Stimulated activated CD8-positive, alpha-beta memory T cell treated with anti-CD3 and anti-CD28 coated beads, Interleukin-2, amount 100 ng/mL, for 48 hours (primary cell): ENCODE measurements at regions not wholly inside any gene's neighbourhood (a gene's known extent, or its start where the extent isn't known, plus 50 kb on each side); places are given as distances from the start of the nearest gene placed in this dataset.
"Not testable (repeated sequence)": the region's sequence is repeated elsewhere in the genome, so short reads cannot be mapped to it uniquely, and the experiment has no call there.

Source experiments
- DNase-seq, 2 donors: peaks; one replicate each; pipeline ENCODE4 v3.0.0-alpha.2; 2020; ENCODE audit warnings: low read depth in 2 of 2

DNA sequence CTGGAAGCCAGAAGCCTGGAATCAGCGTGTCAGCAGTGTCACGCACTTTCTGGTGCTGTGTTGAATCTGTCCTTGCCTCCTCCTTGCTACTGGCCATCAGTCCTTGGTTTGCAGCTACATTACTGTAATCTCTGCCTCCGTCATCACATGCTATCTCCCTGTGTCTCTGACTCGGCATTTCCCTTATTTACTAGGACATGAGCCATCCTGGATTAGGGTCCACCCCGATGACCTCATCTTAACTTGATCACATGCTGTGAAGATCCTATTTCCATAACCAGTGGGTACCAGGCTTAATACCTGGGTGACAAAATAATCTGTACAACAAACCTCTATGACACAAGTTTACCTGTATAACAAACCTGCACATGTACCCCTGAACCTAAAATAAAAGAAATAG is 518.0 kb upstream of the KLF6 start:
- DNase-seq, result no peak

- DNase-seq, result no peak
Measured at GRCh38 chr10:4301291-4302045, 516.5 kb upstream of the KLF6 start.

- no peak for DNase-seq
Measured at GRCh38 chr10:4296161-4296560, 511.2 kb upstream of the KLF6 start.

DNA sequence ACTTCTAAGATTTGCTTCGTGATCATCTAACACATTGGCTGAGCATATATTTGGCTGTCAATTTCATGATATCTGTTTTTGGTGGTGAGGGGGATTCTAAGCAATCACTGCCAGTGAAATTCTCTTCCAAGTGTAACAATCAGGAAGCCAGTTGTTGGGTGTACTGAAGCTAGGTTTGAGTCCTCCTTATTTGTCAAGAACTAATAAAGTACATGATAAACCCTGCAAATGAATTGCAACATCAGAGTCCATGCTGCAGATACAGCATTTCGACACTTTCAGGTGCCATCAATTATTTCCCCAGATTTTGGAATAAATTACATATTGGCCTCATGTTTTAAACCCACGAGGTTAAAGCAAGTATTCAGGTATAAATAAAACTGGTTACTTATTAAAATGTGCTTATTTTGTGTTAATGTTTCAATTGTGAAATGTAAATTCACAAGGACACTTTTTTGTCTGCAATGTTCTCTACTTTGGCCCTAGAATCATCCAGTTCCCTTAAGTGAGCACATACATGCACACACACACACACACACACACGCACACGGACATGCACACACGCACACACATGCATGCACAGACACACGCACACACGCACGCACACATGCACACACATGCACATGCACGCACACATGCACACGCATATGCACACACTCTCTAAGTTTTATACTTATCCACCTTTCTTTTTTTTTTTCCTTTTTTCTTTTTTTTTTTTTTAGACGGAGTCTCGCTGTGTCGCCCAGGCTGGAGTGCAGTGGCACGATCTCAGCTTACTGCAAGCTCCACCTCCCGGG is 510.2 kb upstream of the KLF6 start:
- no peak for DNase-seq

GRCh38 chr10:4294271-4294670 is 509.3 kb upstream of the KLF6 start:
- no peak for DNase-seq

DNA sequence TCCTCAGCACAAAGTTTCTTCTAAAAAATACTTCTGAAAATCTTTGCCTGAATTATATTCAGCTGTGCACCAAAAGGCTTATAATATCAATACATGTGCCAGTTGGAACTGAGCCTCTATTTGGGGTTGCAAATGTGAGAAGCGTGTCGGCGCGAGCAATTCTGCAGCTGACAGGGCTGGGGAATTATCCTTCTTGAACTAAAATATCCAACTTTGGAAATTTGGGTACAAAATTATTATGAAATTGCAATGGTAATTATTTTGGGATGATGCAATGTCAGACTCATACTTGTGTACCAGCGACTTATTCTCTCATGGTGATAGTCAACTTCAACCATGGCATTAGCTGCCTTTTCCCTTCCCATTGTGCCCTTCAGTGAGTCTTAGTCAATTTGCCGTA is 507.0 kb upstream of the KLF6 start:
- DNase-seq, result no peak

DNA sequence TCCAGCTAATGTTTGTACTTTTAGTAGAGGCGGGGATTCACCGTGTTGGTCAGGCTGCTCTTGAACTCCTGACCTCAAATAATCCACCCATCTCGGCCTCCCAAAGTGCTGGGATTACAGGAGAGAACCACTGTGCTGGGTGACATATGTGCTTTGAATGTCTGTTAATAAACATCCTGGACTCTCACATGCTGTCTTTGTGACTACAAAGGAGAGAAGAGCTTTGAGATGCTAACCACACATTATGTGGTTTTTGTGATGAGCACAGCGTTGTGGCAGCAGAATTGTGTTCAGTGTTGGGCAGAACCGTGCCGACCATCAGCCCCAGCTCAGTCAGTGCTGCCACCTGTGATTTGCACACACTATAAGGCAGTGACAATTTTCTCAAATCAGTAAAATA is 500.1 kb upstream of the KLF6 start:
- DNase-seq, result no peak

DNA sequence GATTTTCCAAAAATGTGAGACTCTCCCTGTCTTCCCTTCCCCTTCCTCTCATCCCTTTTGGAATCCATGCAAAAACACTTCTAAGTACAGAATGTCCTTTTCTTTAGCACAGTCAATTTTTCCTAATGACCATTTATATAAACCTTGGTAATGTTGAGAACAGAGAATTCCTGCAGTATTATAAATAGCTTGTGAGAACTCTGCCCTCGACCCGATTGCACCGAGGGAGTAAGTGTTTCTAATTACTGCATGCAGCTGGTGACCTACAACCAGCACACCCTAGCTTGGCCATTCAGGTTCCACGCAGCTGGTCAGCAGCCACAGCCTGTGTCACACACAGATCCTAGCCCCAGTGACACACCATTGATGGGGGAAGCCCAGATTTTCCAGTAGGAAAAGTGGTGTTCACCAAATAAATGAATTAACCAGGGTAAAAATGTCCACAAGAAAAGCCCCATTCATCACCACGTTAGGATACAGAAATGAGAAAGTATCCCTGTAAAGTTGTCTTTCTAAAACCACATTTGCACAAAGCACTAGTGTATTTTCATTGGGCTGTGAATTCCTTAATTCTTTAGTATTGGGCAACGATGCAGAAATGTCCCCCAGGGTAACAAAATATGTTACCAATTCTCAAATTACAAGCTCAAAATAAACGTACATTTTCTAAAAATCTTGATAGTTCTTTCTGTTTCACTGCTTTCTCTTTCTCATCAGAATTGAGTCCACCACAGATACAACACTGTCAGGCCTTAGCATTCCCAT is 499.0 kb upstream of the KLF6 start:
- DNase-seq, result no peak

DNA sequence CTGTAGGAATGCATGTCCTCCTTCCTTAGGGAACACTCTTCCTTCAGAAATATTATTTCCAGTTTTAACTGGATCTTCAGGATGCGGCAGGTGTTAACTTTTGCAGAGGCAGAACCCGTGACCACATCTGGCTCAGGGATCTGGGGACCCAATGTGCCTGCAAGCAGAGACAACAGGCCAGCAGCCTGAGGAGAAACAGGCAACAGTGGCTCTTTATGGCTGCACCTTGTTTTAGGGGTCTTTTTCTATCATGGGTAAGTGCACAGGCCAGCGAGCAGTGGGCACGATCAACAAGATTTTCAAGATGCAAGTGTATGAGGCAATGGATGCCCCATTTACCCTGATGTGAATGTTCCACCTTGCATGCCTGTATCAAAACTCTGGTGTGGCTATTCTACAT is 497.5 kb upstream of the KLF6 start:
- DNase-seq, result no peak

- DNase-seq, result no peak
Measured at GRCh38 chr10:4281190-4281825, 496.3 kb upstream of the KLF6 start.

- no peak for DNase-seq
Measured at GRCh38 chr10:4280461-4281189, 495.6 kb upstream of the KLF6 start.

- DNase-seq, result no peak
Measured at GRCh38 chr10:4279655-4280054, 494.6 kb upstream of the KLF6 start.

GRCh38 chr10:4278186-4278585 is 493.2 kb upstream of the KLF6 start:
- no peak for DNase-seq

GRCh38 chr10:4276151-4276550 is 491.1 kb upstream of the KLF6 start:
- DNase-seq, result no peak

GRCh38 chr10:4274671-4275070 is 489.7 kb upstream of the KLF6 start:
- not testable (repeated sequence) for DNase-seq

- no peak for DNase-seq
Measured at GRCh38 chr10:4271193-4271592, 486.2 kb upstream of the KLF6 start.

DNA sequence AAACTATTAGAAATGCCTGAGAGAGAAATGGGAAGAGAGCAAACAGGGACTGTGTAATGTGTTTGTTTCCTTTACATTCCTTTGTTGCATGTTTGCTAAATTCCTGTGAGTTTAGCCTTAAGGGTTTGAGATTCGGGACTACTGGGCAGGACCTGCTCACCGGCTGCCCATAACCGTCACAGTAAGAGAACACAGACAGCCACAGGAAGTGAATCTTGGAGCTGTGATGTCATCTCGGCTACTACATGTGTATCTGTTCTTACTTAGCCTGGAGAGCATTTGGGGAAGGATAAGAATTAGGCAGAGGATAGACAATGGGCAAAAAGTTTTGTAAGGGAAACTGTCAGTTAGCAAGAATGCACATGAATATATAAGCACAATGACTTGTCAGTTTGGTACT is 485.1 kb upstream of the KLF6 start:
- DNase-seq, result no peak

- not testable (repeated sequence) for DNase-seq
Measured at GRCh38 chr10:4268490-4268889, 483.5 kb upstream of the KLF6 start.

DNA sequence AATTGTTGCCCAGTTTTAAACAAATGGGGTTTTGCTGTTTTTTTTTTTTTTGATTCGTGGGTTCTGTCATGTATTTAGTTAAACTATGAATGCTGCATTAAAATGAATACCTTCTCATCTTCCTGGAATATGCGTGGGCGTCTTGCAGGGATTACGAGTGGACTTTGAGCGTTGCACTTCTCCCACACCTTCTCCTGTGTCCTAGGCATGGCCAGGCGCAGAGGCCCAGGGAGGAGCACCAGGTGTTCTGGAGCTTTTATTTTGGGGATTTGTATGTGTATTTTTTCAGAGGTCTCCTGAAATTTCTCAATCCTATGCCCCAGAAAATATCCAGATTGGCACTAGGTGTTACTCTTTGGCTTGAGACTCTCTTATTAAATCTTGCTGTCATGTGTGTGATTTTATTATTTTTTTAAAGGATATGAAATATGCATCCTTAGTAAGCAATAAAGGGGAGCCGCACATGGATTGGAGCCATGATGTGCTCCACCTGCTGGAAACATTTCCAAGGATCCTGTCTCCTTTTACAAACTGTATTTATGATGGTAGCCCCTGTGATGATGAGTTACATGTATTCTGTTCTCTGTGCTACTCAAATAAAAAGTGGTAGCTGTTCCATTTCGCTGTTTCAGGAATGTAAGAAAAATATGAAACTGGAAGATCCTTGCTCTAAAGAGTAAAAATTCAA is 482.2 kb upstream of the KLF6 start:
- no peak for DNase-seq

DNA sequence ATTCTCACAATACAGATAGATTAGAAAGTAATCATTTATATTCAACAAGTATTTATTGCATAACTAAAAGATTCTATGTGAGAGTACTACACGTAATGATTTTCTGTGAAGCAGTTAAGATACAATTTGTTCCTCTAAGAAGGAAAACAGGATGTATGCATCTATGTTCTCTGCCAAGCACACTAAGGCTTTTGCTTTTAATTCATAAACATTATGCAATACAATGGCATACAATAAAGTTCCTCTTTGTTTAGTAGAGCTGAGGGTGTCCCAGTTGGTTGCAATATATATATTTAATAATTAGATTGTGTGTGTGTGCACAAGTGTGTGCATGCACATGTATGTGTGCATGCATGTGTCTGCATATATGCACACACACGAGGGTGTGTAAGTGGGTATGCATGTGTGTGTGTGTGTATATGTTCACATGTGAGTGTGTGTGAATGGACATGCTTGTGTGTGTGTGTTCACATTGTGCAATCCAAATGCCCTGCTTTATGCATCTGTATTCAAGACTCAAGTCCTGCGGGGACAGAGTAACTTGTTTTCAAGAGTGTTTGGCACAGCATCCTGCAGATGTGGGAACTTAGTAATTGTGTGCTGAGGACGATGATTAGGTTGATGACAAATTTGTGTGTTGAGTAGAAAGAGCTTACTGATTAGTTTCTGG is 481.5 kb upstream of the KLF6 start:
- no peak for DNase-seq
